SK-N-MC (cell line): ENCODE measurements at regions not wholly inside any gene's neighbourhood (a gene's known extent, or its start where the extent isn't known, plus 50 kb on each side); places are given as distances from the start of the nearest gene placed in this dataset.

Experiments used
- EZH2 ChIP-seq: fragments of 200-600 bp; sonication (generic); IDR thresholded peaks from one replicate; pipeline ENCODE4 v1.6.1; 2017; ENCODE audit warnings: antibody characterized with exemption
- POLR2AphosphoS5 ChIP-seq: IDR thresholded peaks from 2 replicates; pipeline ENCODE4 v1.6.1; 2012; ENCODE audit warnings: mild to moderate bottlenecking, low read depth, low read length, borderline replicate concordance

DNA sequence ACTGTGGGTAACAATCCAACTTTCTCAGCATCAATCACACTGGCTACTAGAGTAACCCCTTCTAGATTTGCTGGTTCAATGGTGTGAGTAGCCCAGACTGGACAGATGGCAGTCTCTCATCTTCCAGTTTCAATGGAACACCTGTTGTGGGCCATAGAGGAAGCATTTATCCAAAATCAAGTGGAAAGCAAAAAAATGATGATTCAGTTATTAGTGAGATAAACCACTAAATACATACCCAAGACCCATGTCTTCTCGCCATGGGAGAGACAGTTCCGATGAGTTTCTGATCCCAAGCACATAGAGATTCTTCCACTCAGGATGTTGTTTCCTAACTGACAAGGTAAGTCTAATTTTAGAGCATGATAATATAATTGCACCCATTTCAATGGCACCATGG, 194.0 kb downstream of the IRS1 start:
- TF ChIP-seq POLR2AphosphoS5 (no peak), EZH2 (no peak)
